ENCODE measurements at regions not wholly inside any gene's neighbourhood (a gene's known extent, or its start where the extent isn't known, plus 50 kb on each side); places are given as distances from the start of the nearest gene placed in this dataset.

DNA sequence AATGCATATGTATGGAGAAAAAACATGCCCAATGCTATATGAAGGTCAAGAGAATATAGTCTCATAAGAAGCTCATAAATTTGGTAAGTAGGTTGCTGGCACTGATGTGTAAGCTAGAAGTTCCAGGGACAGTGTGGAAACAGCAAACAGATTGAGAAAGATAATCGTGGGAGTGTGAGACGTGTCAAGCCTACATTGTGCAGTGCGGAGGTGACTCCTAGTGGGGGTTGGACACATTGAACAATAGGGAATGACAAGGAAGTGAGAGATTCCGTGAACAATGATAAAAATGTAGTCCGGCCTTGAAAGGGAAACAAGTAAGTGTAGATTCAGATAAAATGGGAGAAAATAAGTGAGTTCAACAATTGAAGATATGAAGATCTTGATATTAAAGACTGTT, 788.4 kb upstream of the PRMT6 start:
- no peak overlapping the region for H3K27ac Mint-ChIP-seq
- H3K27me3 Mint-ChIP-seq = no peaks in the 10 kb centered on the region
- H3K27me3 ChIP-seq (replicated peaks in 1 of 4; ENCODE audit: control extremely low read depth in 1 of 4, control insufficient read depth in 3 of 4, insufficient read depth in 4 of 4, low read length in 3 of 4) = no peaks in the 10 kb centered on the region
- H3K4me1 Mint-ChIP-seq = no peaks in the 10 kb centered on the region
- no peak overlapping the region for H3K4me2 ChIP-seq (replicated peaks; ENCODE audit: low read depth, low read length, poor library complexity, severe bottlenecking)
- H3K36me3 ChIP-seq (replicated peaks in 1 of 2; ENCODE audit: control extremely low read depth in 1 of 2, control insufficient read depth in 1 of 2, extremely low read depth in 1 of 2, insufficient read depth in 2 of 2, low read length in 1 of 2) = no peaks in the 10 kb centered on the region
- H3K4me3 Mint-ChIP-seq = no peak overlapping the region
- no peaks in the 10 kb centered on the region for H3K4me1 ChIP-seq (ENCODE audit: control insufficient read depth in 2 of 2, insufficient read depth in 2 of 2, low read length in 2 of 2)
- peaks cover 4% of the 10 kb centered on the region for H3K9me3 Mint-ChIP-seq (ENCODE audit: insufficient read depth)
- POLR2A ChIA-PET = no interaction called here
- ATAC-seq (ENCODE audit: low read depth) (no peak), DNase-seq (peak; percentile 9)
- WGBS (ENCODE audit: insufficient coverage) = 52% methylated on average over 5 of the region's 5 CpGs
- no peak overlapping the region for H3K27ac ChIP-seq (ENCODE audit: low read length in 2 of 2)
- H3K9me3 ChIP-seq (ENCODE audit: control extremely low read depth in 1 of 3, control insufficient read depth in 2 of 3, insufficient read depth in 1 of 3, low read length in 2 of 3) = no peaks in the 10 kb centered on the region
- CTCF ChIA-PET = no interaction called here
- H3K9ac ChIP-seq (ENCODE audit: low read length) = no peak overlapping the region
- TF ChIP-seq EZH2 (IDR thresholded peaks at IDR 0.05; ENCODE audit: borderline replicate concordance, insufficient read depth, low read depth, low read length, poor library complexity, severe bottlenecking) = no peak
- TF ChIP-seq, protein P1, sequence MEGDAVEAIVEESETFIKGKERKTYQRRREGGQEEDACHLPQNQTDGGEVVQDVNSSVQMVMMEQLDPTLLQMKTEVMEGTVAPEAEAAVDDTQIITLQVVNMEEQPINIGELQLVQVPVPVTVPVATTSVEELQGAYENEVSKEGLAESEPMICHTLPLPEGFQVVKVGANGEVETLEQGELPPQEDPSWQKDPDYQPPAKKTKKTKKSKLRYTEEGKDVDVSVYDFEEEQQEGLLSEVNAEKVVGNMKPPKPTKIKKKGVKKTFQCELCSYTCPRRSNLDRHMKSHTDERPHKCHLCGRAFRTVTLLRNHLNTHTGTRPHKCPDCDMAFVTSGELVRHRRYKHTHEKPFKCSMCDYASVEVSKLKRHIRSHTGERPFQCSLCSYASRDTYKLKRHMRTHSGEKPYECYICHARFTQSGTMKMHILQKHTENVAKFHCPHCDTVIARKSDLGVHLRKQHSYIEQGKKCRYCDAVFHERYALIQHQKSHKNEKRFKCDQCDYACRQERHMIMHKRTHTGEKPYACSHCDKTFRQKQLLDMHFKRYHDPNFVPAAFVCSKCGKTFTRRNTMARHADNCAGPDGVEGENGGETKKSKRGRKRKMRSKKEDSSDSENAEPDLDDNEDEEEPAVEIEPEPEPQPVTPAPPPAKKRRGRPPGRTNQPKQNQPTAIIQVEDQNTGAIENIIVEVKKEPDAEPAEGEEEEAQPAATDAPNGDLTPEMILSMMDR (IDR thresholded peaks at IDR 0.05) = no peak
- H2AFZ ChIP-seq (ENCODE audit: insufficient read depth, low read depth, low read length, poor library complexity, severe bottlenecking) = no peak overlapping the region
- intact Hi-C loops (cut with micrococcal nuclease) = no loop called here
- no peak overlapping the region for H3K4me3 ChIP-seq (ENCODE audit: control extremely low read depth in 1 of 5, extremely low read depth in 1 of 5, insufficient read depth in 1 of 5, low read depth in 2 of 5, low read length in 4 of 5)
- H4K20me1 ChIP-seq (ENCODE audit: control insufficient read depth, insufficient read depth, low read length, poor library complexity, severe bottlenecking) = no peaks in the 10 kb centered on the region
- no peaks in the 10 kb centered on the region for H3K79me2 ChIP-seq (ENCODE audit: control insufficient read depth, insufficient read depth, low read length)

DNA sequence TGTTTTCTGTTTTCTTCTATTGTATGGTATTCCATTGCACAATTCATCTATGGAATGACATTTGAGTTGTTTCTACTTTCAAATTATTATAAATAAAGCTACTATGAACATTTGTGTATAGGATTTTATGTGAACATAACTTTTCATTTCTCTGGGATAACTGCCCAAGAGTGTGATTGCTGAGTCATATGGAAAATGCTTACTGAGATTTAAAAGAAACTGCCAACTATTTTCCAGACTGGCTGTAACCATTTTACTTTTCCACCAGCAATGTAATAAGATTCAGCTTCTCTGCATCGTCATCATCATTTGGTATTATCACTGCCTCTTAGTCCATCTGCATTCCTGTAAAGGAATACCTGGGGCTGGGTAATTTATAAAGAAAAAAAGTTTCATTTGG, 779.6 kb upstream of the PRMT6 start:
- Histone ChIP-seq H3K9me3 (ENCODE audit: control extremely low read depth in 1 of 3, control insufficient read depth in 2 of 3, insufficient read depth in 1 of 3, low read length in 2 of 3) (no peaks in the 10 kb centered on the region), H3K36me3 (replicated peaks in 1 of 2; ENCODE audit: control extremely low read depth in 1 of 2, control insufficient read depth in 1 of 2, extremely low read depth in 1 of 2, insufficient read depth in 2 of 2, low read length in 1 of 2) (no peaks in the 10 kb centered on the region), H3K4me3 (ENCODE audit: control extremely low read depth in 1 of 5, extremely low read depth in 1 of 5, insufficient read depth in 1 of 5, low read depth in 2 of 5, low read length in 4 of 5) (no peak overlapping the region), H4K20me1 (ENCODE audit: control insufficient read depth, insufficient read depth, low read length, poor library complexity, severe bottlenecking) (no peaks in the 10 kb centered on the region), H3K4me1 (ENCODE audit: control insufficient read depth in 2 of 2, insufficient read depth in 2 of 2, low read length in 2 of 2) (no peaks in the 10 kb centered on the region), H3K27ac (ENCODE audit: low read length in 2 of 2) (no peak overlapping the region), H3K79me2 (ENCODE audit: control insufficient read depth, insufficient read depth, low read length) (no peaks in the 10 kb centered on the region), H3K9ac (ENCODE audit: low read length) (no peak overlapping the region), H3K4me2 (replicated peaks; ENCODE audit: low read depth, low read length, poor library complexity, severe bottlenecking) (no peak overlapping the region), H3K27me3 (replicated peaks in 1 of 4; ENCODE audit: control extremely low read depth in 1 of 4, control insufficient read depth in 3 of 4, insufficient read depth in 4 of 4, low read length in 3 of 4) (no peaks in the 10 kb centered on the region), H2AFZ (ENCODE audit: insufficient read depth, low read depth, low read length, poor library complexity, severe bottlenecking) (no peak overlapping the region)
- no peak for TF ChIP-seq EZH2 (IDR thresholded peaks at IDR 0.05; ENCODE audit: borderline replicate concordance, insufficient read depth, low read depth, low read length, poor library complexity, severe bottlenecking)
- TF ChIP-seq, protein P1 (IDR thresholded peaks at IDR 0.05) = no peak
- intact Hi-C loops (cut with micrococcal nuclease) = no loop called here
- no CpG with 5 or more reads among the region's 1 CpG for WGBS (ENCODE audit: insufficient coverage)
- H3K27ac Mint-ChIP-seq = no peak overlapping the region
- ATAC-seq (ENCODE audit: low read depth) (no peak), DNase-seq (no peak)
- POLR2A ChIA-PET = no interaction called here
- no peaks in the 10 kb centered on the region for H3K27me3 Mint-ChIP-seq
- no peak overlapping the region for H3K4me3 Mint-ChIP-seq
- H3K9me3 Mint-ChIP-seq (ENCODE audit: insufficient read depth) = no peaks in the 10 kb centered on the region
- CTCF ChIA-PET = no interaction called here
- no peaks in the 10 kb centered on the region for H3K4me1 Mint-ChIP-seq
